ENCODE measurements at regions not wholly inside any gene's neighbourhood (a gene's known extent, or its start where the extent isn't known, plus 50 kb on each side); places are given as distances from the start of the nearest gene placed in this dataset.
A peak's percentile ranks its signal among the peaks of the same experiment; 100 is the strongest.

DNA sequence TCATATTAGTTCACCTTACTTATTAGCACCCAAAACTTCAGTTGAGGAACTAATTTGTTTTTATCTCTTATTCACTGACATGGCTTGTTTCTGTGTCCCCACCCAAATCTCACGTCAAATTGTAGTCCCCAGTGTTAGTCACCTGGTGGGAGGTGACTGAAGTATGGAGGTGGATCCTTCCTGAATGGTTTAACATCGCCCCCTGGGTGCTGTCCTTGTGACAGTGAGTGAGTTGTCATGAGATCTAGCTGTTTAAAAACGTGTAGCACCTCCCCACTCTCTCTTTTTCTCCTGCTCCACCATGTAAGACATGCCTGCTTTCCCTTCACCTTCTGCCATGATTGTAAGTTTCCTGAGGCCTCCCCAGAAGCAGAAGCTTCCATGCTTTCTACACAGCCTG, 75.0 kb upstream of the HECTD2 start:
- DNase-seq (ENCODE audit: insufficient read length, low spot score) (no peak), FAIRE-seq (no peak)

DNA sequence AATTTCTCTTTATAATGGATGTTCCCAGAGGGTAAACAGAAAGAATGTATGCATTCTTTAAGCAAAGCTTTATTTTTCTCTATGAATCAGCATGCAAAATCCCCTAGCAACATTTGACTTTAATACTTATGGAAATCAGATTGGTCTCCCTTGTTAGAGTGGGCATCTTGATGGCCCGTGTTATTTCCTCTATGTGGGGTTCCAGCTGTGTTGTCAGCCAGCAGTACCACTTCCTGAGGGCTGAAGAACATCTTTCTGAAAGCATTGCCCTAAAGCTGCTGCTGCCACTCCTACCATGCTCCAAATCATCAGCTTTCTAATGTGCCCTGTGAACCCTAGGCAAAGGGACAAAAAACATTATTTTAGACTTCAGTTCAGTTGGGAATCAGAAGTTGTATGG, 70.4 kb upstream of the HECTD2 start:
- no peak for FAIRE-seq
- DNase-seq (ENCODE audit: insufficient read length, low spot score) = no peak

DNA sequence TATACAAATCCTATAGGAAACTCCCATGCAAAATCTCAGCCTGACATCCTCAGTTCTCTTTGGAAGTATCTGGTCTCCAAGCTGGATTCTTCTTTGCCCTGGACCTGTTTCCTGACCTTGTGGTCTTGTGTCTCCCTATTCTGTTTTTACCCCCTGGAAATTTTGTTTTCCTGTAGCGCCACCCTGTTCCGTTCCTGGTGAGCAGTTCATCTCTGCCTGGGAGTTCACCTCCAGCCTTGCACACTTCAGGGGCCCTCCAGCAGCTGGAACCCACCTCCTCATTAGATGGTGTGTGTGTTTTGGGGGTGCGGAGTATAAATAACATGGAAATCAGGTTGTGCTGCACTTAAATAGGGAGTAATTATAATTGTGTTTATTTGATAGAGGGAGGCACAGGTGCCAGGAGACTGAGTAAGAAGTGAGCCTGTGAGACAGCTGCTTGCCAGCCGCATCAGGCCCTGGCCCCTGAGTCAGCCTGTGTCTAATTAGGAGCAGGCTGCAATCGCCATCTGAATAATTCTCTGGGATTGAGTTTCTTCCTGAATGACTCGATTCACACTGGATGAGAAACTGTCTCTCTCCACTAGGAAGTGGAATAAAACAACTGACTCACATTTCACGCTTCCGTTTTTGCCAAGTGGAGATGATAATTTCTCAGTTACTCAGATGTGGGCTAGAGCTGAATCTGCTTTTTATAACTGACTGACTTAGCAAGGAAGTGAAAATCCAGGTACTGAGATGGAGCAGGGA, 69.4 kb upstream of the HECTD2 start:
- DNase-seq (ENCODE audit: insufficient read length, low spot score) = peak; percentile 52
- FAIRE-seq = no peak

DNA sequence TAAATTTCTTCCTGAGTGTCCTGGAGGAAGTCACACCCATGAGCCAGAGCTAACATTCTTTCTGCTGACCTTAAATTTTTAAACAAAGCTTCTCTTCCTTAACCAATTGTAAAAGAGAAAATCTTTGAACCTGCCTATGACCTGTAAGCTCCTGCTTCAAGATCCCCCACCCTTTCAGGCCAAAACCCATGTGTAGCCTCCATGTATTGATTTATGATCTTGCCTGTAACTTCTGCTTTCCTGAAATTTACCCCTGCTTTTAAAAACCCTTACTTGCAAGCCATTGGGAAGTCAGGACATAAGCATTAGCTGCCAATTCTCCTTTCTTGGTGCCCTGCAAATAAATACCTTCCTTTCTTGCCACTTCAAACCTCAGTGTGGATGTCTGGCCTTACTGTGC, 68.5 kb upstream of the HECTD2 start:
- DNase-seq (ENCODE audit: insufficient read length, low spot score) = no peak
- FAIRE-seq = no peak

DNA sequence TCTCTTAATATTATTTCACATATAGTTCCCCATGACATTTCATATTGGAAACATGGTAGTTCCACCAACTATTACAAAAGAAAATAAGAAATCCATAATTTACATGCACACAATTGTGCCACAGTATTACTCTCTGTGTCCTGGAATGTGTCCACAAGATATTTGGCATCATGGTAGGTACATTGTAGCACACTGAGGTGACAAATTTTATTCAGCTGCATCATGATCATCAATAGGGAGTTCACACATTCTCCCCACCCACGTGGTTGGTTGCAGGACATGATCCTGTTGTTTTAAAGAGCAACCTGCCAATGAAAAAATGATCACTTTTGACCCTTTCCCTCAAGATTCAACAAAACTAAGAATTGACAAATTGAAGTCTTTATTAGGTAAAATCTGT, 67.1 kb upstream of the HECTD2 start:
- no peak for FAIRE-seq
- no peak for DNase-seq (ENCODE audit: insufficient read length, low spot score)

DNA sequence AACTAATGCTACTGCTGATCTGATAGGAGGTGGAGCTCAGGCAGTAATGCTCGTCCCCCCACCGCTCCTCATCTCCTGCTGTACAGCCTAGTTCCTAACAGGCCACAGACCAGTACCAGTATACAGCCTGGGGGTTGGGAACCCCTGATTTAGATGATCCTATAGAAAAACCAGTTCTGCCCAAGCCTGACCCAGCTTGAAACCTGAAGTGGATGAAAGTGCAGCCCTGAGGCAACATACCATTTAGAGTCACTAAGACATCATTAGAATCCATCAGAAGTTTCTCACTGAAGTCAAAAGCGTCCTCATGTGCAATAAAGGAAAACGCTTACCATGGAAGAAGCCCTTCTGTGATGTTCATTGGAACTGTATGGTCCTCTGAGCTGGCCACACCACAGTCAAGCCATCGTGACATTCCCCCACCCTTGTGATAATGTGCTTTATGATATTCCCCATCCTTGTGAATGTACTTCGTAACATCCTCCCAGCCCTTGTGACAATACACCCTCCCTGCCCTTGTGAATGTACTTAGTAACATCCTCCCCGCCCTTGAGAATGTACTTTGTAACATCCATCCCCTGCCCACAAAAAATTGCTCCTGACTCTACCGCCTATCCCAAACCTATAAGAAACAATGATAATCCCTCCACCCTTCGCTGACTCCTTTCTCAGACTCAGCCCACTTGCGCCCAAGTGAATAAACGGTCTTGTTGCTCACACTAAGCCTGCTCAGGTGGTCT, 65.9 kb upstream of the HECTD2 start:
- FAIRE-seq (no peak), DNase-seq (ENCODE audit: insufficient read length, low spot score) (no peak)

DNA sequence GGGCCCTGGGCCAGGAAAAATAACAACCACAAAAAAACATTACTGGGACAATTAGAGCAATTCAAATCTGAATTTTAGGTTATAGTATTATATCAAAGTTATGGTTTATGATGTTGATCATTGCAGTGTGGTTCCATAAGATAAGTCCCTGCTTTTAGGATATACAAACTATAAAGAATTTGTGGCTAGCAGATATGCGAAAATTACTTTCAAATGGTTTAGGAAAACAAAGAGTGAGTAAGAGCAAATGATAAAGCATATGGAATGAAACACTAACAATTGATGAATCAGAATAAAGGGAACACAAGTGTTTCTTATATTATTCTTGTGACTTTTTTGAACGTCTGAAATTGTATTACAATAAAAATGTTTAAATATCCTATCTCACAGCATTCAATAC, 64.4 kb upstream of the HECTD2 start:
- FAIRE-seq = no peak

DNA sequence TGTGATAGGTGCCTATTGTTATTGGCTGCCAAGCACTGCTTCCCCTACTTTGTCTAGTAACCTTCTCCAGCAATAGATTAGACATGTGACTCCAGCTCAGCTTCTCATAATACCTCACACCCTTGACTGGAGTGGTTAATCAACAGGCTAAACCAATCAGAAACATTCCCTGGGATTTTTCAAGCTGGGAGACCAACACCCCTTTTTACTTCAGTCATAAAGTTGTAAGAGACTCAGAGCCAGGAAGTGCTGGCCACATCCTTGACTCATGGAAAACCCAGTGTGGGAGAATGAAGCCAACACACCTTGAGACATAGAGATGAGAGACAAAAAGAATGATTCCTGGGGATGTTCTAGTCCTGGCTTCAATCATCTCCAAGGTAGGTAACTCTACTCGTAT, 62.6 kb upstream of the HECTD2 start:
- FAIRE-seq (no peak), DNase-seq (ENCODE audit: insufficient read length, low spot score) (no peak)

More for the DNA sequence above, 64.4 kb upstream of the HECTD2 start:
- no peak for DNase-seq (ENCODE audit: insufficient read length, low spot score)

DNA sequence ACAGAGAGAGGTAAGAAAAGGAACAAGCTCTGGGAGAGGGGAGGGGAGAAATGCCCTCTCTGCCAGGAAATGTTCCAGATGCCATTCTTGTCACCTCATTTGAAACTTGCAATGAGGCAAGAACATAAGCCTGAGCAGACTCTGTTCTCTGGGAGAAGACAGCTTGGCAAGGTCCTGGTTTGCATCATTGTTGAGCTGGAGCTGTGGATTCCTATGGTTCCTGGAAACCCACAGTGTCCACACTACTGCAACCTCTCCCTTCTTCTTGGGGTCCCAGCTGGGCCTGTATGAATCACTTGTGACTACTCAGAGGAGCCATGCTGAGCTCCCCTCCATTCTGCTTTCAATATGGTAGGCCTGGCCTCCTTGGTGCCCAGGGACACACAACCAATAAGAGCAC, 60.8 kb upstream of the HECTD2 start:
- peak; percentile 21 for DNase-seq (ENCODE audit: insufficient read length, low spot score)
- no peak for FAIRE-seq

DNA sequence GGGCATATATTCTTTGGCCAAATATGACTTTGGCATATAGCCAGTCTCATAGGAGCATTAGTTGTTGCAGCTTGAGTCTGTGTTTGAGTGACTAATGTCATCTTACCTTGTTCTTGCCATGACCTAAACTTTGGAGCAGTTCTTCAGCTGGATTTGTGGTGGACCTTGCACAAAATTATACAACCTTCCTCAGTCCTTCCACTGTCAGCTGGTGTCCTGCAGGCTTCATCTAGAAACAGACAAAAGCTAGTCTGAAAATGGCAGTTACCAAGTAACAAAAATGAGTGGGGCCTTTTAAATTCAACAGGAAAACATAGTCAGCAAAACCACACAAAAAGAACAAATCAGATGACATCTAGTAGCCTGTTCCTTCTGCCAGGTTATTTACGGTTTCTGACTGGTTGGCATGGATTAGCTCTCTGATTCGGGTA, 59.5 kb upstream of the HECTD2 start:
- DNase-seq (ENCODE audit: insufficient read length, low spot score) = no peak
- no peak for FAIRE-seq

DNA sequence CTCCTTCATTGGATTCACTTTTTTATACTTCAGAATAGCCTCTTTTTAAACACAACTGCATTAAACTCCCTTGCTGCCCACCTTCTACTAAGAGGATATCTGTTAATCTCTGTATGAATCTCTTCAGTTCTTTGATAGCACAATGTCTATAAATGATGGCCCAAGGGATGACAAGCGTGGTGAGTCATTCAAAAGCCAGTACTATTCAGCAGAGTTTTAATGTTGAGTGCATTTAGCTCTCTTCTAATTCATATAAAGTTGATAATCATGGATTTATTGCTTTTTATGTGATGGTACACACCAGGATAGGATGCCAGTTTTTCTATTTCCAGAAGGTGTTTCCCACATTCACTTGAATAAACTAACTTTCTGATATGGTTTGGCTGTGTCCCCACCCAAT, 57.4 kb upstream of the HECTD2 start:
- FAIRE-seq = no peak
- no peak for DNase-seq (ENCODE audit: insufficient read length, low spot score)

DNA sequence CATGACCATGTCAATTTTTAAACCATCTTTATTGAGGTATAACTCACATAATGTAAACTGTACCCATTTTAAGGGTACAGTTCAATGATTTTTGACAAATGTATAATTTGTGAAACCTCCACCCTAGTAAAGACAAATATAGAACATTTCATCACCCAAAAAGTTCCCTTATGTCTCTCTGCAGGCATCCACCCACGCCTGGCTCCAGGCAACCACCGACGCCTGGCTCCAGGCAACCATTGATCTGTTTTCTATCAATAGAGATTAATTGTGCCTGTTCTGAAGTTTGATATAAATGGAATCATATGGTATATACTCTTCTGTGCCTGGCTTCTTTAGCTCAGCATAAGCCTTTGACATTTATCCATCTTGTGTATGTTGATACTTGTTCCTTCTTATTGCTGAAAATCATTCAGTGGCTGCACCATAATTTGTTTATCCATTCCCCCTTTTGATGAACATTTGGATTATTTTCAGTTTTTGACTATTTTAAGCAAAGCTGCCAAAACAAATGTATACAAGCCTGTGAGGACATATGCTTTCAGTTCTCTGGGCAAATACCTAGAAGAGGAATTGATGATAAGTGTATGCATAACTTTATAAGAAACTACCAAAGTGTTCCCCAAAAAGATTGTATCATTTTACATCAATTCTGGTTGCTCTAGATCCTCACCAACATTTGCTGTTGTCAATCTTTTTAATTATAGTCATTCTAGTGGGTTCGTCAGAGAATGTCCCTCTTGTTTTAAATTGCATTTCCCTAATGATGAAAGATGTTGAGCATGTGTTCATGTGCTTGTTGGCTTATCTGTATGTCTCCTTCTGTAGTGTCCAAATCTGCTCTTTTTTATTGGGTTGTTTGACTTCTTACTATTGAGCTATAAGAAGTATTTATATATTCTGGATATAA, 55.7 kb upstream of the HECTD2 start:
- DNase-seq (ENCODE audit: insufficient read length, low spot score) (no peak), FAIRE-seq (no peak)

DNA sequence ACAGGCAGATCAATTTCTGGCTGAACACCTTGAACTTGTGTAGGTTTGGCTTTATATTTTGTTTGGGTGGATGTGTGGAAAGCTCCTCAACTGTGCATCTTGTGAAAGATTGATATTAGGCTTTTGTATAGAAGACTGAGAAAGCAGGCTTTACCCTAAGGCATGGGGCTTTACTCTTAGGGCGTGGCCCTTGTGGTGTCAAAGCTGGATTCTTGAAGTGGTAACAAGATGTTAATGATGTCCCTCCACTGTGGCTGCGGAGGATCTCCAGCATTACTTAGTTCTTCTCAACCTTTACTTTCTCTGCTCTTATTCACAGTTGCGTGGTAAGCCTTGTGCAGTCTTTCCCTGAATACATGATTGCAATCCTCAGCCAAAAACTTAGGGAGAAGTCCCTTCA, 54.1 kb upstream of the HECTD2 start:
- no peak for FAIRE-seq
- DNase-seq (ENCODE audit: insufficient read length, low spot score) = no peak

DNA sequence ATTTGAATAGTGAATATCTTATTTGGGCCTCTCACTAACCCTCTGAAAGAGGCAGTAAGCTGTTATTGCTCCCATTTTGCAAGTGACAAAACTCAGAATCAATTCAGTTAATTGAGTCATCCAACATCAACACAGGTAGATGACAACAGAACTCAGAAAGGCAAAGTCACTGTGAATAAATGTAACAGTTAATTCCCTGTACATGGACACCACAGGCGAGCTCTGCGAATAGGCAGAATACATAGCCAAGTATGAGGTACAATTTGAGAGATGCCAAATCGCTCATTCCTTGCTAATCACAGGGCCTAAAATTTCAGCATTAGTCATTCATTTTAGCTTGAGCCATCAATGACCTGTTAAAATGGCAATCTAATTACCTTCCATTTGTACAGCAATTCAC, 52.6 kb upstream of the HECTD2 start:
- DNase-seq (ENCODE audit: insufficient read length, low spot score) (no peak), FAIRE-seq (no peak)

Data from HTR-8/SVneo (cell line).